Gastrocnemius medialis (tissue), 4 donors: ENCODE measurements at regions not wholly inside any gene's neighbourhood (a gene's known extent, or its start where the extent isn't known, plus 50 kb on each side); places are given as distances from the start of the nearest gene placed in this dataset.

Source experiments
- POLR2A ChIP-seq, 2 donors: fragments of 450-650 bp; IDR thresholded peaks; one replicate each; pipeline ENCODE4 v1.6.1; 2017; ENCODE audit warnings: antibody characterized with exemption in 2 of 2, mild to moderate bottlenecking in 2 of 2, moderate library complexity in 2 of 2
- TF ChIP-seq, protein P1 (sequence below), 5 experiments: fragments of 450-650 bp in 3 of 5; fragments of 200-600 bp in 2 of 5; sonication (generic) in 2 of 5; IDR thresholded peaks in 4 of 5; conservative IDR thresholded peaks in 1 of 5; 1 replicate in 4 of 5; 2 replicates in 1 of 5; pipeline ENCODE4 v1.5.1; 2016 to 2019; ENCODE audit warnings: antibody characterized with exemption in 5 of 5, mild to moderate bottlenecking in 3 of 5, moderate library complexity in 3 of 5

- TF ChIP-seq, protein P1, sequence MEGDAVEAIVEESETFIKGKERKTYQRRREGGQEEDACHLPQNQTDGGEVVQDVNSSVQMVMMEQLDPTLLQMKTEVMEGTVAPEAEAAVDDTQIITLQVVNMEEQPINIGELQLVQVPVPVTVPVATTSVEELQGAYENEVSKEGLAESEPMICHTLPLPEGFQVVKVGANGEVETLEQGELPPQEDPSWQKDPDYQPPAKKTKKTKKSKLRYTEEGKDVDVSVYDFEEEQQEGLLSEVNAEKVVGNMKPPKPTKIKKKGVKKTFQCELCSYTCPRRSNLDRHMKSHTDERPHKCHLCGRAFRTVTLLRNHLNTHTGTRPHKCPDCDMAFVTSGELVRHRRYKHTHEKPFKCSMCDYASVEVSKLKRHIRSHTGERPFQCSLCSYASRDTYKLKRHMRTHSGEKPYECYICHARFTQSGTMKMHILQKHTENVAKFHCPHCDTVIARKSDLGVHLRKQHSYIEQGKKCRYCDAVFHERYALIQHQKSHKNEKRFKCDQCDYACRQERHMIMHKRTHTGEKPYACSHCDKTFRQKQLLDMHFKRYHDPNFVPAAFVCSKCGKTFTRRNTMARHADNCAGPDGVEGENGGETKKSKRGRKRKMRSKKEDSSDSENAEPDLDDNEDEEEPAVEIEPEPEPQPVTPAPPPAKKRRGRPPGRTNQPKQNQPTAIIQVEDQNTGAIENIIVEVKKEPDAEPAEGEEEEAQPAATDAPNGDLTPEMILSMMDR (IDR thresholded peaks at IDR 0.05 in 4 of 5, conservative IDR thresholded peaks at IDR 0.05 in 1 of 5) = no peak
- no peak for TF ChIP-seq POLR2A (IDR thresholded peaks at IDR 0.05)
Measured at GRCh38 chr10:58066126-58066525, 201.6 kb downstream of the IPMK start.
